Uterus (tissue), 3 donors: ENCODE measurements at regions not wholly inside any gene's neighbourhood (a gene's known extent, or its start where the extent isn't known, plus 50 kb on each side); places are given as distances from the start of the nearest gene placed in this dataset.

ENCODE experiments used
- DNase-seq, 2 donors: peaks; one replicate each; pipeline ENCODE4 v3.0.0-alpha.2; 2019 to 2020
- H3K27ac ChIP-seq, 2 donors: fragments of 200-600 bp; sonication (generic); 1 replicate in 1 of 2; 2 replicates in 1 of 2; pipeline ENCODE4 v1.5.1; 2016 to 2018
- H3K27me3 ChIP-seq, 2 donors: fragments of 200-600 bp; sonication (generic); one replicate each; pipeline ENCODE4 v1.5.1; 2018 to 2019; ENCODE audit warnings: control low read depth in 1 of 2
- H3K36me3 ChIP-seq, 2 donors: fragments of 200-600 bp; sonication (generic); one replicate each; pipeline ENCODE4 v1.5.1; 2019; ENCODE audit warnings: control low read depth in 1 of 2
- H3K4me1 ChIP-seq, 2 donors: fragments of 200-600 bp; sonication (generic); one replicate each; pipeline ENCODE4 v1.5.1; 2018 to 2019; ENCODE audit warnings: control low read depth in 1 of 2
- H3K4me3 ChIP-seq, 2 donors: fragments of 200-600 bp; sonication (generic); 1 replicate in 1 of 2; 2 replicates in 1 of 2; pipeline ENCODE4 v1.5.1; 2018 to 2019; ENCODE audit warnings: mild to moderate bottlenecking in 1 of 2
- H3K9me3 ChIP-seq, 2 donors: fragments of 200-600 bp; sonication (generic); one replicate each; pipeline ENCODE4 v1.5.1; 2019; ENCODE audit warnings: control low read depth in 1 of 2
- CTCF ChIP-seq, 4 experiments: fragments of 200-600 bp in 2 of 4; fragments of 450-650 bp in 2 of 4; sonication (generic) in 2 of 4; IDR thresholded peaks; one replicate each; pipeline ENCODE4 v1.5.1; 2016 to 2019; ENCODE audit warnings: antibody characterized with exemption in 4 of 4, mild to moderate bottlenecking in 2 of 4, moderate library complexity in 1 of 4
- POLR2A ChIP-seq, 2 donors: fragments of 450-650 bp; IDR thresholded peaks; one replicate each; pipeline ENCODE4 v1.6.1; 2016; ENCODE audit warnings: antibody characterized with exemption in 2 of 2, mild to moderate bottlenecking in 1 of 2, moderate library complexity in 1 of 2
- intact Hi-C: fragments of 100-400 bp; cut with DNase I; formaldehyde crosslinking; loops from one replicate; pipeline ENCODE4 v1.15.1; 2023; ENCODE audit warnings: low total_unique reads
- donor health status: DM: yes; HTN: yes; CAD: no.

- intact Hi-C loops, result no loop called here
- TF ChIP-seq CTCF (IDR thresholded peaks at IDR 0.05), result no peak
- TF ChIP-seq POLR2A (IDR thresholded peaks at IDR 0.05), result no peak
- Histone ChIP-seq H3K4me1 (no peaks in the 10 kb centered on the region), H3K4me3 (no peak overlapping the region), H3K36me3 (no peaks in the 10 kb centered on the region), H3K9me3 (no peaks in the 10 kb centered on the region), H3K27ac (no peak overlapping the region), H3K27me3 (no peaks in the 10 kb centered on the region)
- DNase-seq, result no peak
Measured at GRCh38 chr1:65694126-65694525, 98.6 kb upstream of the PDE4B start.

GRCh38 chr1:65694933-65695332 is 97.8 kb upstream of the PDE4B start:
- H3K27ac ChIP-seq, result no peak overlapping the region
- H3K4me3 ChIP-seq, result no peak overlapping the region
- TF ChIP-seq POLR2A (IDR thresholded peaks at IDR 0.05) (no peak), CTCF (IDR thresholded peaks at IDR 0.05) (no peak)
- no peaks in the 10 kb centered on the region for H3K27me3 ChIP-seq
- no peaks in the 10 kb centered on the region for H3K9me3 ChIP-seq
- intact Hi-C loops, result no loop called here
- H3K4me1 ChIP-seq, result no peaks in the 10 kb centered on the region
- DNase-seq, result no peak
- no peaks in the 10 kb centered on the region for H3K36me3 ChIP-seq

- no peaks in the 10 kb centered on the region for H3K27me3 ChIP-seq
- DNase-seq, result no peak
- H3K9me3 ChIP-seq, result no peaks in the 10 kb centered on the region
- no peak for TF ChIP-seq CTCF (IDR thresholded peaks at IDR 0.05)
- TF ChIP-seq POLR2A (IDR thresholded peaks at IDR 0.05), result no peak
- H3K27ac ChIP-seq, result no peak overlapping the region
- H3K36me3 ChIP-seq, result no peaks in the 10 kb centered on the region
- H3K4me1 ChIP-seq, result no peaks in the 10 kb centered on the region
- H3K4me3 ChIP-seq, result no peak overlapping the region
- intact Hi-C loops, result no loop called here
Measured at GRCh38 chr1:65698590-65698989, 94.1 kb upstream of the PDE4B start.

- Histone ChIP-seq H3K27ac (no peak overlapping the region), H3K4me1 (no peaks in the 10 kb centered on the region), H3K9me3 (no peaks in the 10 kb centered on the region), H3K27me3 (no peaks in the 10 kb centered on the region), H3K4me3 (no peak overlapping the region), H3K36me3 (no peaks in the 10 kb centered on the region)
- no peak for DNase-seq
- no peak for TF ChIP-seq POLR2A (IDR thresholded peaks at IDR 0.05)
- no peak for TF ChIP-seq CTCF (IDR thresholded peaks at IDR 0.05)
- intact Hi-C loops, result no loop called here
Measured at GRCh38 chr1:65703853-65704252, 88.8 kb upstream of the PDE4B start.

- DNase-seq, result no peak
- Histone ChIP-seq H3K27me3 (no peaks in the 10 kb centered on the region), H3K4me3 (no peak overlapping the region), H3K4me1 (no peaks in the 10 kb centered on the region), H3K36me3 (no peaks in the 10 kb centered on the region), H3K27ac (no peak overlapping the region), H3K9me3 (no peaks in the 10 kb centered on the region)
- intact Hi-C loops, result no loop called here
- no peak for TF ChIP-seq POLR2A (IDR thresholded peaks at IDR 0.05)
- no peak for TF ChIP-seq CTCF (IDR thresholded peaks at IDR 0.05)
Measured at GRCh38 chr1:65704318-65704717, 88.4 kb upstream of the PDE4B start.
